ENCODE measurements at regions not wholly inside any gene's neighbourhood (a gene's known extent, or its start where the extent isn't known, plus 50 kb on each side); places are given as distances from the start of the nearest gene placed in this dataset.
A peak's percentile ranks its signal among the peaks of the same experiment; 100 is the strongest.
"Not testable (repeated sequence)": the region's sequence is repeated elsewhere in the genome, so short reads cannot be mapped to it uniquely, and the experiment has no call there.

GRCh38 chr5:53160895-53161294, 51.3 kb upstream of the MOCS2 start:
- no peak for DNase-seq (ENCODE audit: low spot score)

GRCh38 chr5:53161876-53162275, 52.3 kb upstream of the MOCS2 start:
- DNase-seq (ENCODE audit: low spot score): no peak

- DNase-seq (ENCODE audit: low spot score): no peak
Observed at GRCh38 chr5:53164478-53165165, 55.1 kb upstream of the MOCS2 start.

DNA sequence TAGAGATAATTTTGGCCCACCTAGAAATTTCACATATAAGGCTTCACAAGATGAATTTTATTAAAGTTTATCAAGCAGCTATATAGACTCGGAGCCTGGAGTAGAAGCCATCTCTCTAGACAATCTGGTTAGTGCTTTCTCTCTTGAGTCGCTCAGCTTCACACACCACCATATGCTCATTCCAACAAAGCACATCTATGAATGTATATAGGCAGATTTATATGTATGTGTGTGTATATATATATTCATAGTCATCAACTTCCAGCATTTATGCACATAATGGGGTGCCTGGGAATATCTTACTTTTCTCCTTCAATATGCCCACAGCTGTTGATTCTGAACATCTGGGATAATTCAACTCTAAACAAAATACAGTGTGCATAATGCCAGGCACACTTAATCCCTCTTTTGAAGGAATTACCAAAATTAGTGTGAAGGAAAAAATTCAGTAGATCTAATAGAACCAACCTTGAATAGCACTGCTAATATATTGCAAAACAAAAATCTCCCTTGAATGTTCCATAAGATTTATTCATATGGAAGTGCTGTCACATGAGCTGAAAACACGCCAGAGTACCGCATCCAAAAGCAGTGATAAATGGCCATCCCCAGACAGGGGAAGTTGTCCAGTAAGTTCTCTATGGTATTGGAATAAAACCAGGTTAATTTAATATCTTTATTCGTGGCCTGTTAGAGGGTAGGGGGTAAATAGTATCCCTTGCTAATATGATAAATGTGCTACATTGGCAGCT, 56.0 kb upstream of the MOCS2 start:
- no peak for DNase-seq (ENCODE audit: low spot score)

- no peak for DNase-seq (ENCODE audit: low spot score)
Observed at GRCh38 chr5:53166183-53166495, 56.6 kb upstream of the MOCS2 start.

DNA sequence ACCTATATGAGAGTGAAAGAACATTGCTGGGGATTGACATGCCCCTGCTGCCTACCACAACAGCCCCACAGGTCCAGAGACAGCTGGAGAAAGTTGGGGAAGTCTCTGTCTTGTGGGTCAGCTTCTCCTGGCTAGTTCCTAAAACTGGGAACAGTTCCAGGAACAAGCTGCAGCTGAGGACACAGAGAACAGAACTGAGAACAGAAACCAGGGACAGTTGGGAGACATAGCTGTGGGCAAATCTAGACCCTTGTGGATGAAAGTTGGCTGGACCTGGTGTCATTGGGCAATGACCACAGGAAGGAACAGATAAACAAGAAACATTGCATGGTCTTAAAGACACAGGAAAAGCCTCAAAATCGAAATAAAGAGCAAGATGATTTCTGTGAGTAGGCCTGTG, 58.3 kb upstream of the MOCS2 start:
- no peak for DNase-seq (ENCODE audit: low spot score)

- no peak for DNase-seq (ENCODE audit: low spot score)
Observed at GRCh38 chr5:53169933-53170332, 60.4 kb upstream of the MOCS2 start.

DNA sequence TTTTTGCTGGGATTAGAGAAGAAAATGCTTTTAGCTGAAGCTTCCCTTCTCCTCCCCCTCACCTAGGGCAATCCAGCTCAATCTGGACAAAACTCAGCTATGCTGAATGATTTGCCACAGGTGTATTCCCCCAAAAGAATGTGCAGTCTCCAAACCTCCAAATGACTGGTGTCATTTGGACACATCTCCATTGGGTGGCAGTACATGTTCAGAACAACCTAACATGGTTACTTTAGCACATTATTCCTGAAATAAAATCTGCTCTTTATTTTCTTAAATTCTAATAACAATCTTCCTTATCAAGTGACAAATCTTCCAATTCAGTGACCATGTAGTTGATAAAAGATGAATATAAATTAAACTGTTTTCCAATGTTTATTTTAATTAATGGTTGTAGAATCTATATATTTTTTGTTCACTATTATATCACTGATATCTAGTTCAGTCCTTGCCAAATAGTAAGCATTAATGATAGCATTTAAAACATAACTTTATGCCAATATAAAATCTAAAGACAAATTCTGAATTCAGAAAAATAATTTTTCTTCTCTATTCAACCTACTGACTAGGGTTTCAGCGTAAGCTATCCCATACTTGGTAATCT, 61.3 kb upstream of the MOCS2 start:
- DNase-seq (ENCODE audit: low spot score): peak; percentile 16

DNA sequence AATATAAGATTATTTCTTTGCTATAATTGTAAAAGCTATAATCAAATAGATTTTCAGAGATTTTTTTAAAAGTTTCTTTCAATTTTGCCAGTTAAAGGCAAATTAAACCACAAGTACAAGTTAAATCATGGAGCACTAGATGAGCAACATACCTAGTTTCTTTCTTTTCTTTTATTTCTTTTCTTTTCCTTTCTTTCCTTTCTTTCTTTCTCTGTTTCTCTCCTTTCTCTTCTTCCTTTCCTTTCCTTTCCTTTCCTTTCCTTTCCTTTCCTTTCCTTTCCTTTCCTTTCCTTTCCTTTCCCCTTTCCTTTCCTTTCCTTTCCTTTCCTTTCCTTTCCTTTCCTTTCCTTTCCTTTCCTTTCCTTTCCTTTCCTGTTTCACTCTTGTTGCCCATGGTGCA, 62.5 kb upstream of the MOCS2 start:
- not testable (repeated sequence) for DNase-seq (ENCODE audit: low spot score)

DNA sequence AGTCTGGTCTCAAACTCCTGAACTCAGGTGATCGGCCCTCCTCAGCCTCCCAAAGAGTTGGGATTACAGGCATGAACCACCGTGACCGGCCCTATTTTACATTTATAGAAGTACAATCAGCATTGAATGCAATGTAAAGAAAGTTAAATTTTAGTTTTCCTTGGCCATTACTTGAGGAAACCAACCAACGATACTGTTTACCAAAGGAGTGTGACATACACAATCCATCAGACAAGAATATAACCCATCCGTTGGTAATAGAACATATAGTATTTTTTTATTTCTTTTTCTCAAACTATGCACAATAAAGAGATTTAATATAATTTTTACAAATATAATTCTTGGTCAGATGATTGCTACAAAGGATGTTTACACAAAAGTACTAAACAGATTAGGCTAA, 63.1 kb upstream of the MOCS2 start:
- DNase-seq (ENCODE audit: low spot score): no peak

DNA sequence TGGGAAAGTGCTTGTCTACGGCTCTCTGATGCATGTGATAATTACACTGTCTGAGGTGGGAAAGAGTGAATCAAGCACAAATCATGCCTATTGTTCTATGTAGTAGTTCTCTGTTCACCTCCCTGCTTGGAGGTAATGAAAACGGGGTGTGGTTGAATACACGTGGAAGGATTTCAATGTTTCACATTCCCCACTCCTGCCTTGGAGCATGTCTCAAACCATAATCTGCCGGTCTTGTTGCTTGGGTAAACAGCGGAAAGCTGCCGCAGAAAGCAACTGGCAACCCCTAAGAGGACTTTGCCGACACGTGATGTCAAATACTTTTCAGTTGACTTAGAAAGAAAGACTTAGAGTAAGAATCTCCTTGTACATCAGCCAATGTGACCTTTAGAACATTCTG, 63.5 kb upstream of the MOCS2 start:
- DNase-seq (ENCODE audit: low spot score): no peak

DNA sequence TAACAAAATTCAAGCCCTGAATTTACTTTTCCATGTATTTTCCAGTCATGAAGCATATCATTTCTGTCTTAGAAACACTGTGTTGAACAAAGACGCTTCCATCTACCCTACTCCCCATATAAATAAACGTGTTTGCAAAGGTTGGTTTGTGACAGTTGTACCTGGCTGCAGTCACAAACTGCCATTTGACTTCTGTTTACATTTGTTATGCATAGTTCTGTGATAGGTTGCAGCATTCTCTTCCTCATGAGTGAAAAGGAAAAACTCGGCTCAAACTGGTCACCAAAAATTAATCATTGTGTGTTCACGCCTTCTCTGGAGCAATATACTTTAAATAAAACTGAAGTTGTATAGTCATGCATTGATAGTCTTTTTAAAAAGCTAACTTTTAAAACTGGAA, 69.3 kb upstream of the MOCS2 start:
- DNase-seq (ENCODE audit: low spot score): no peak

DNA sequence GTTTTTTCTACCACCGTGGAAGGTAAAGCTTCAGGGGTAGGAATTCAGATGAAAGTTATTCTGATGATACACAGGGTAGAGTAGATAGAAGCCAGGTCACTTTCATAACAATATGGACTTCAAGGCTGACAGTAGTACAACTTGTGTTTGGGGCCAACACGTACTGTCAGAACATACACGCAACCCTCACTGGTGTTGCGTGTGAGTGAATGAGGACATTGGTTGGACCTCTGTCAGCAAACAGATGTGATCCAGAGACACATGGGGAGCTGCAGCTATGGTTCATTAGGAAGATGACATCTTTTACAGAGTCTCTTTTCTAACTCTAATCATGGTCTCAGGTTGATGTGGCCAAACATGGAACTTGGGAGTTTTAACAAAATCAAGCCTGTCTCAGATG, 70.1 kb upstream of the MOCS2 start:
- no peak for DNase-seq (ENCODE audit: low spot score)

GRCh38 chr5:53180538-53180937, 71.0 kb upstream of the MOCS2 start:
- no peak for DNase-seq (ENCODE audit: low spot score)

- no peak for DNase-seq (ENCODE audit: low spot score)
Observed at GRCh38 chr5:53180991-53181390, 71.4 kb upstream of the MOCS2 start.

DNA sequence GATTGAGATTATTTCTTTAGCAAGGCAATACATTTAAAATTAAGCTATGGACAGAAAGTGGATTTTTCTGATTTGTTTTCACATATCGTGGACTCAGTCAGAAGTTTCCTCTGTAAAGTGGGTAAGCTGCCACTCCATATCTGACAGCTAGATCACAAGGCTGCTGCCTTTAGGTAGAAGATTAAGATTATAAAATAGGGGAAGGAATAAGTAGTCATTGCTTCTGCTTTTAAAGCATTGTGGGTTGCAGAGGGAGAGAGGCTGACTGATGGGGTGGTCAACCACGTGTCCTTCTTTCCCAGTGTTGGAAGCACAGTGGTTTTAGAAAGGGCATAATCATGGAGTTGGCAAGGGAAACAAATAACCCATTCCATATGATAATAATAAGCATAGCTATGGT, 74.3 kb upstream of the MOCS2 start:
- DNase-seq (ENCODE audit: low spot score): no peak

- no peak for DNase-seq (ENCODE audit: low spot score)
Observed at GRCh38 chr5:53191548-53192165, 82.1 kb upstream of the MOCS2 start.

DNA sequence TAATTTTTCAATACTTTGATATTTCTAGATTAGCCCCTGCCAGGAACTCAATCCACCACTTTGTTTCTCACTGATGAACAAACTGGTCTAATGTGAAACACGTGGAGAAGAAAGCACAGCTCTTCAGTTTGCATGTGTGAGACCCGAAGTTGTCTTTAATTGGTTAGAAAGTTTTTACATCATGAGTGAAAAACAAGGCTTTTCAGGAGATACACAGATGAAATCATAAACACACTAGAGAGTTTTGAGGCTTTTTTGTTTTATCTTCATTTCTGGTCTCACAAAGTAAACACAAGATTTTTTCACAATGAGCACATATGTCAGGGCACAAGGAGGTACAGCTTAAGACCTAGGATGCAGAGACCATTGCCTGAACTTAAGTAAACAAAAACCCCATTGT, 84.5 kb upstream of the MOCS2 start:
- DNase-seq (ENCODE audit: low spot score): no peak

DNA sequence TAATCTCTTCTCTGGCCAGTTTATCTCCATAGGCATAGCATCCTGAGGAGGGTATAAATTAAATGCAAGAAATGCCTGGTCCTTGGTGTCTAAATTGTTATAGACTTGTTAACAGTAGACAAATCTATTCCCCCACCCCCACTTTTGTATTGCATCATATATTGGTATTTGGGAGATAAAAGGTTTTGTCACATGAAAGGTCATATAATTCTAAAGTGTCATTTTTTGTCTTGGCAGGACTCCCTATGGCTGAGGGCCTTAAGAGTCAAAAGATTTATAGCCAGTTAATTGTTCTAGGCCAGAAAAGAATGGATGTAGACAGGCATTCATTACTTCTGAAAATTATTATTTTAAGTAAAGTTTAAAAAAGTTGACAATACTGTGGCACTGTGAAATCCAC, 90.3 kb upstream of the MOCS2 start:
- DNase-seq (ENCODE audit: low spot score): no peak

DNA sequence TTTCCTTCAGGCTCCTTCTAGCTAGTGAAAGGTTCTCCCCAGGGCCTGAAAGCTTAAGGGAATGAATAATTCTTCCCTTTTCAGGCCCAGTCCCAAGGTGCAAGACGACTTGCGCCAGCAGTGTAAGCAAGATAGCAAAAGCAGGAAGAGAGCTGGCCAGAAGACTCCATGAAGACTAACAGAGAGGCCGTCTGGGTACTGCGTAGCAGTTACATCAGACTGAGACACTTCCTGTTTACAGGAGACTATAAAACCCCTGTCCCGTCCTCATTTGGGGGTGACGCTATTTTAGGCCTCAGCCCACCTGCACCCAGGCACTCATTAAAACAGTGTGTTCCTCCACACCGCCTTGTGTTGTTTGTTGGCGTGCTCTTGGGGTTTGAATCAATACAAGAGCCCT, 90.7 kb upstream of the MOCS2 start:
- no peak for DNase-seq (ENCODE audit: low spot score)

- DNase-seq (ENCODE audit: low spot score): no peak
Observed at GRCh38 chr5:53201746-53202145, 92.2 kb upstream of the MOCS2 start.

DNA sequence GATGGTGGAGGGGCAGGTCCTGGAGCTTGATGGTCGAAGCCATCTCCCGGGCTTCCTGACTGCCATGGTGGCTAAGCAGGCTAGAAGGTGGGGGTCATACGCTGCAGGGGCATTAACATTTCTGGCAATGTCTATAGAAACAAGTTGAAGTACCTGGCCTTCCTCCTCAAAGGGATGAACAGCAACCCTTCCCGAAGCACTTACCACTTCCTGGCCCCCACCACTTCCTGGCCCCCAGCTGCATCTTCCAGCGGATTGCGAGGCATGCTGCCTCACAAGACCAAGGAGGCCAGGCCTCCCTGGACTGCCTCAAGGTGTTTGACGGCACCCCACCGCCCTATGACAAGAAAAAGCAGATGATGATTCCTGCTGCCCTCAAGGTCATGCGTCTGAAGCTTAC, 97.0 kb upstream of the MOCS2 start:
- DNase-seq (ENCODE audit: low spot score): no peak

- peak; percentile 27 for DNase-seq (ENCODE audit: low spot score)
Observed at GRCh38 chr5:53211799-53212198, 102.2 kb upstream of the MOCS2 start.

Measured in activated CD4-positive, alpha-beta T cell treated with anti-CD3 and anti-CD28 coated beads, Interleukin-2, Interleukin-4, amounts not matched to agents 100 ng/mL and 50 ng/mL, durations not matched to agents 16 hours and 8 hours (primary cell).